CD4-positive, CD25-positive, alpha-beta regulatory T cell (primary cell): ENCODE measurements at regions not wholly inside any gene's neighbourhood (a gene's known extent, or its start where the extent isn't known, plus 50 kb on each side); places are given as distances from the start of the nearest gene placed in this dataset.

Experiments
- ATAC-seq, 2 donors: fragments of 150-1000 bp; cut with Tn5 transposase; one replicate each; pipeline ENCODE4 v1.10.0; 2021; ENCODE audit warnings: low read depth in 2 of 2, moderate number of reproducible peaks in 2 of 2, moderate library complexity in 1 of 2
- DNase-seq, 3 donors: peaks; one replicate each; pipeline versions ENCODE4 v3.0.0 to v3.0.0-alpha.2; 2012 to 2022; ENCODE audit warnings: mixed read lengths in 1 of 3
- H3K27ac ChIP-seq: one replicate; pipeline ENCODE4 v1.7.0; 2013; ENCODE audit warnings: mild to moderate bottlenecking, low read length; ENCODE audit not compliant: insufficient read depth, poor library complexity, severe bottlenecking
- H3K27me3 ChIP-seq: one replicate; pipeline ENCODE4 v1.7.0; 2013; ENCODE audit warnings: low read length; ENCODE audit not compliant: control insufficient read depth, insufficient read depth
- H3K36me3 ChIP-seq: one replicate; pipeline ENCODE4 v1.7.0; 2013; ENCODE audit warnings: mild to moderate bottlenecking, low read length, moderate library complexity; ENCODE audit not compliant: control insufficient read depth, insufficient read depth
- H3K4me1 ChIP-seq: 2 replicates; pipeline ENCODE4 v1.7.0; 2013; ENCODE audit warnings: mild to moderate bottlenecking, low read length; ENCODE audit not compliant: insufficient read depth, control insufficient read depth, poor library complexity, severe bottlenecking
- H3K4me3 ChIP-seq: one replicate; pipeline ENCODE4 v1.7.0; 2013; ENCODE audit warnings: low read depth, mild to moderate bottlenecking, low read length, moderate library complexity
- H3K9me3 ChIP-seq, 2 experiments: 1 replicate in 1 of 2; 2 replicates in 1 of 2; pipeline ENCODE4 v1.7.0; 2013; ENCODE audit warnings: low read length in 2 of 2, mild to moderate bottlenecking in 1 of 2, moderate library complexity in 1 of 2; ENCODE audit not compliant: control insufficient read depth in 2 of 2
- H3K27ac Mint-ChIP-seq, 3 donors: one replicate each; pipeline ENCODE4 v1.8.0; 2020 to 2022; ENCODE audit warnings: mild to moderate bottlenecking in 3 of 3, mixed read lengths in 3 of 3, moderate library complexity in 2 of 3
- H3K27me3 Mint-ChIP-seq: one replicate; pipeline ENCODE4 v1.8.0; 2022; ENCODE audit warnings: mild to moderate bottlenecking, mixed read lengths
- H3K36me3 Mint-ChIP-seq: one replicate; pipeline ENCODE4 v1.8.0; 2020; ENCODE audit warnings: mixed read lengths
- H3K4me1 Mint-ChIP-seq, 4 donors: one replicate each; pipeline ENCODE4 v1.8.0; 2020 to 2022; ENCODE audit warnings: mixed read lengths in 4 of 4, mild to moderate bottlenecking in 1 of 4
- H3K4me3 Mint-ChIP-seq, 4 donors: one replicate each; pipeline ENCODE4 v1.8.0; 2020 to 2022; ENCODE audit warnings: mild to moderate bottlenecking in 4 of 4, mixed read lengths in 4 of 4, moderate library complexity in 3 of 4
- H3K9me3 Mint-ChIP-seq, 7 donors: one replicate each; pipeline ENCODE4 v1.8.0; 2020 to 2022; ENCODE audit warnings: mixed read lengths in 7 of 7, mild to moderate bottlenecking in 3 of 7, moderate library complexity in 2 of 7

DNA sequence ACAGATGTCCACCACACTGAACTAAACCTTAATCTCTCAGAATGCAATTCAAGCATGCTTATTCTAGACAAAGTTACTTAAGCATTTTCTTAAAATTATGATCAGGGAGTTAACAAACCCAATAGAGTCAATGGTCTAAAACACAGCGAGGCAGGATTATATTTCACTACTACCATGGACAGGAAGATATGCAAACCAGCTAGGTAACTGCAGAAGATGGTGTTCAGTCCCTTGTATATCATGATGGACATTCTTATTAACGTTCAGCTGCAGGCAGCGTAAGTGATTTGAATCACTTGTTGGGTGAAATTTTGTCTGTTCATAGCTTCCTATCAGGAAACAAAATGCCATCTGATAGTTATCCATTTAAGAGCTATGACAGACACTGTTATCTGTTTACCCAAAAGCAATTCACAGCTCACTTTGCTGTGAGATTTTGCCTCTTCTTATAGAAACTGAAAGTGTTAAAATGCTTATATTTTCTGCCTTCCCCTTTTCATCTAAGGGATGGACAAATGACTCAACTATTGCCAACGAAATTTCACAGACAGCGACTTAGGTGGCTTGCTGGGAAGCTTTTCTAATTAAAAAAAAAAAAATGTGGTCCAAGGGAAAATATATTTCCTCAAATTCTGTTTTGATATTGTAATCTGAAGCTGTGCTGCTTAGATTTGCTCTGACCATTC, 591.9 kb downstream of the DACH1 start:
- Histone ChIP-seq H3K4me3 (no peak overlapping the region), H3K36me3 (no peaks in the 10 kb centered on the region), H3K4me1 (no peaks in the 10 kb centered on the region), H3K27ac (no peak overlapping the region), H3K9me3 (no peaks in the 10 kb centered on the region), H3K27me3 (no peaks in the 10 kb centered on the region)
- DNase-seq (no peak), ATAC-seq (no peak)
- no peak overlapping the region for H3K27ac Mint-ChIP-seq
- H3K4me1 Mint-ChIP-seq: no peaks in the 10 kb centered on the region
- H3K36me3 Mint-ChIP-seq: no peaks in the 10 kb centered on the region
- H3K4me3 Mint-ChIP-seq: no peak overlapping the region
- H3K9me3 Mint-ChIP-seq: peaks cover 0 to 5% (median under 1%) of the 10 kb centered on the region in 7 donors
- no peaks in the 10 kb centered on the region for H3K27me3 Mint-ChIP-seq

GRCh38 chr13:71261256-71261655, 605.7 kb downstream of the DACH1 start:
- H3K27ac ChIP-seq: no peak overlapping the region
- no peaks in the 10 kb centered on the region for H3K27me3 ChIP-seq
- no peak for ATAC-seq
- no peaks in the 10 kb centered on the region for H3K36me3 Mint-ChIP-seq
- DNase-seq: no peak
- H3K27ac Mint-ChIP-seq: no peak overlapping the region
- no peaks in the 10 kb centered on the region for H3K4me1 ChIP-seq
- H3K4me3 Mint-ChIP-seq: no peak overlapping the region
- no peaks in the 10 kb centered on the region for H3K36me3 ChIP-seq
- H3K9me3 Mint-ChIP-seq: peaks cover 0 to 4% (median 0%) of the 10 kb centered on the region in 7 donors
- H3K27me3 Mint-ChIP-seq: no peaks in the 10 kb centered on the region
- H3K4me1 Mint-ChIP-seq: no peaks in the 10 kb centered on the region
- no peaks in the 10 kb centered on the region for H3K9me3 ChIP-seq
- no peak overlapping the region for H3K4me3 ChIP-seq

DNA sequence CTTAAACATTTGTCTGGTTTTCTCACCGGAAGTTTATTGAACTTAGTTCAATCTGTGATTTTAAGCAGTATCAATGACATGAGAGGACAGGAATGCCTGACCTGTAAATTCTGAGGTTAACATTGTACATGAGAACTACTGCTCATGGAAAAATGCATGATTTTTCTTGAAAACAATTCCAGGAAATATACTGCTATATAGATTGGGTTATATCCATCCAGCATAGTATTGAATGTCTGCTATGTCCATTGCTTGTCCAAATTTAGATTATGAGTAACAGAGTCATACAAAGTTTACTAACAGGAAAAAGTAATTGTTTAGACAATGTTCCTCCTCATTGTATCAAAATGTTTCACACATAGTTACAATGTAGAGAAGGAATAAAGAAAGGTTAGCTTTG, 606.8 kb downstream of the DACH1 start:
- Histone ChIP-seq H3K9me3 (no peaks in the 10 kb centered on the region), H3K36me3 (no peaks in the 10 kb centered on the region), H3K27me3 (no peaks in the 10 kb centered on the region), H3K27ac (no peak overlapping the region), H3K4me1 (no peaks in the 10 kb centered on the region), H3K4me3 (no peak overlapping the region)
- H3K4me1 Mint-ChIP-seq: no peaks in the 10 kb centered on the region
- ATAC-seq: no peak
- no peak overlapping the region for H3K4me3 Mint-ChIP-seq
- H3K27ac Mint-ChIP-seq: no peak overlapping the region
- DNase-seq: no peak
- H3K27me3 Mint-ChIP-seq: no peaks in the 10 kb centered on the region
- no peaks in the 10 kb centered on the region for H3K36me3 Mint-ChIP-seq
- peaks cover 0 to 4% (median under 1%) of the 10 kb centered on the region in 7 donors for H3K9me3 Mint-ChIP-seq

DNA sequence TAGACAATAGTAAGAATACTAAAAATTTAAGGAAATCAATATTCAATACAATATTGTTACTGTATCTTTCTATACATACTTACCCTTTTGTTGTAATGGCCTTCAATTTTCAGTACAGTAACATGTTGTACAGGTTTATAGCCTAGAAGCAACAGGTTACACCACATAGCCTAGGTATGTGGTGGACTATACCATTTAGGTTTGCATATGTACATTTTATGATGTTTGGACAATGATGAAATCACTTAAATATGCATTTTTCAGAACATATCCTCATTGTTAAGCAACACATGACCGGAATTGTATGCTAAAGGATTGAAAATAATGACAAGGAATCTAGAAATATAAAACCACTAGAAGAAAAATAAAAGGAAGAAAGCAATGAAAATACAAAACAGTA, 611.4 kb downstream of the DACH1 start:
- ATAC-seq (no peak), DNase-seq (no peak)
- Mint-ChIP-seq H3K4me1 (no peaks in the 10 kb centered on the region), H3K9me3 (peaks cover 0 to 6% (median 1%) of the 10 kb centered on the region in 7 donors), H3K27me3 (no peaks in the 10 kb centered on the region), H3K27ac (no peak overlapping the region), H3K36me3 (no peaks in the 10 kb centered on the region), H3K4me3 (no peak overlapping the region)
- no peaks in the 10 kb centered on the region for H3K27me3 ChIP-seq
- no peak overlapping the region for H3K4me3 ChIP-seq
- no peak overlapping the region for H3K27ac ChIP-seq
- no peaks in the 10 kb centered on the region for H3K4me1 ChIP-seq
- no peaks in the 10 kb centered on the region for H3K9me3 ChIP-seq
- H3K36me3 ChIP-seq: no peaks in the 10 kb centered on the region

DNA sequence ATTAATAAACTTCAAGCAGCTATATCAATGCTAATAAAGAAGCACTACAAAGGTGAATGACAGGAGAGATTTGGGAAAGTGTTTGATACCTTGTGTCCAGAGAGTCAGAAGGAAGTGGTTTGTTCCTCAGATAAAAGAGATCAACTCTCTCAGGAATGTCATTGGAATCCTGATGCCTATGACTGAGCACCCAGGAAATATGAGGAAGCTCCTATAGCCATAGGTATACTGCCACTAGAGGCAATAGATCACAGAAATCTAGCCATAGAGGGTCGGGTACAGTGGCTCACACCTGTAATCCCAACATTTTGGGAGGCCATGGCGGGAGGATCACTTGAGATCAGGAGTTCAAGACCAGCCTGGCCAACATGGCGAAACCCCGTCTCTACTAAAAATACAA, 612.6 kb downstream of the DACH1 start:
- H3K4me3 Mint-ChIP-seq: no peak overlapping the region
- Histone ChIP-seq H3K36me3 (no peaks in the 10 kb centered on the region), H3K9me3 (no peaks in the 10 kb centered on the region), H3K27ac (no peak overlapping the region), H3K27me3 (no peaks in the 10 kb centered on the region), H3K4me1 (no peaks in the 10 kb centered on the region), H3K4me3 (no peak overlapping the region)
- no peak for DNase-seq
- H3K9me3 Mint-ChIP-seq: peaks cover 0 to 9% (median 2%) of the 10 kb centered on the region in 7 donors
- ATAC-seq: no peak
- no peak overlapping the region for H3K27ac Mint-ChIP-seq
- no peaks in the 10 kb centered on the region for H3K4me1 Mint-ChIP-seq
- no peaks in the 10 kb centered on the region for H3K36me3 Mint-ChIP-seq
- no peaks in the 10 kb centered on the region for H3K27me3 Mint-ChIP-seq

- H3K4me3 ChIP-seq: no peak overlapping the region
- no peak overlapping the region for H3K27ac Mint-ChIP-seq
These were observed 614.8 kb downstream of the DACH1 start for GRCh38 chr13:71252184-71252704.

DNA sequence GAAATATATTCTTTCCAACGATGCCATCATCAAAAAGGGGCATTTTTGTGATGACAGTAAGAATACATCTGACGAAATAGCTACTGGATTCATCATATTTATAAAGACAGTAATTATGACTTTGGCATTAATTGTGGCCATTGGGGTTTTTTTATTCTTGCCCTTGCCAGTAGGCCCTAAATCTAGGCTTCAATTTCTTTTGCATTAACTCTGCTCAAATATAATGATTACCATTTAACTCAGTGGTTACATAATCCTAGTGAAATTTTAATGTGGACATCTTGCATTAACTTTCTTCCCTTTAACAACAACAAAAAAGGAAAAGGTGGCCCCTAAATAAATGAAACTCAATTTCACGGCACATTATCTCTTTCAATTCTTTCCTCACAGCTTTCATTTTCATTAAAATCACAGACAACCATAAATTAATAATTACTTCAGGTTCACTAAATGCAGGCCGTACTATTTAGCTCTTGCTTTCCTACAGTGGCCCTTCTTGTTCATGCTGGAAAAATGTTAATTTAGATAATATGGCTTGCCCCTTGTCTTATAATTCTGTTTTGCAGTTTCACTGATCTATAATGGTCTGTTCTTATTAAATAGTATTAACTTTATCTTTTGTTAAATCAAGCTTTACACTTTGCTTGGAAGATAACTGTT, 615.6 kb downstream of the DACH1 start:
- ATAC-seq (no peak), DNase-seq (no peak)
- H3K4me1 Mint-ChIP-seq: no peaks in the 10 kb centered on the region
- no peaks in the 10 kb centered on the region for H3K27me3 Mint-ChIP-seq
- H3K4me3 Mint-ChIP-seq: no peak overlapping the region
- Histone ChIP-seq H3K9me3 (no peaks in the 10 kb centered on the region), H3K4me3 (no peak overlapping the region), H3K4me1 (no peaks in the 10 kb centered on the region), H3K27me3 (no peaks in the 10 kb centered on the region), H3K36me3 (no peaks in the 10 kb centered on the region), H3K27ac (no peak overlapping the region)
- no peaks in the 10 kb centered on the region for H3K36me3 Mint-ChIP-seq
- no peak overlapping the region for H3K27ac Mint-ChIP-seq
- H3K9me3 Mint-ChIP-seq: peaks cover 0 to 12% (median 2%) of the 10 kb centered on the region in 7 donors

More at GRCh38 chr13:71252184-71252704, 614.8 kb downstream of the DACH1 start:
- Histone ChIP-seq H3K4me1 (no peaks in the 10 kb centered on the region), H3K27me3 (no peaks in the 10 kb centered on the region), H3K27ac (no peak overlapping the region), H3K36me3 (no peaks in the 10 kb centered on the region), H3K9me3 (no peaks in the 10 kb centered on the region)
- Mint-ChIP-seq H3K36me3 (no peaks in the 10 kb centered on the region), H3K9me3 (peaks cover 0 to 12% (median 2%) of the 10 kb centered on the region in 7 donors), H3K4me3 (no peak overlapping the region), H3K4me1 (no peaks in the 10 kb centered on the region), H3K27me3 (no peaks in the 10 kb centered on the region)
- DNase-seq (no peak), ATAC-seq (no peak)

DNA sequence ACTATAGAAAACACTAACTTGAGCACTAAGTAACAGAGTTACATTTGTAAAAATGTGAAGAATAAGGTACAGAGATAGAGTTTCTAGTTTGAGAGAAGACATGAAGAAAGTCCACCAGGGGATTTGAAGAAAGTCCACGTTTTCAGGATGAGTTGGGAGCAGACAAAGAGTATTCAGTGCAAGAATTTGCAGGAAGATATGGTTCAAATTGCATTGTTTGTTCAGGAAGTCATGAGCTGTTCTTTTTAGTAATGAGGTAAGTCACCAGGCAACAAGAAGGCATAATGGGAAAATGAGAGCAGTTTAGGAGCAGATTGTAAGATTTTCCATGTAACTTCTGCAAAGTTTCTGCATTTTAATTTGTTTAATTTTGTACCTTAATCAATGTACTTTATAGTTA, 618.0 kb downstream of the DACH1 start:
- H3K4me3 ChIP-seq: no peak overlapping the region
- H3K4me1 Mint-ChIP-seq: no peaks in the 10 kb centered on the region
- no peaks in the 10 kb centered on the region for H3K27me3 ChIP-seq
- no peaks in the 10 kb centered on the region for H3K9me3 ChIP-seq
- no peak overlapping the region for H3K27ac ChIP-seq
- DNase-seq (no peak), ATAC-seq (no peak)
- no peak overlapping the region for H3K27ac Mint-ChIP-seq
- no peaks in the 10 kb centered on the region for H3K4me1 ChIP-seq
- H3K36me3 Mint-ChIP-seq: no peaks in the 10 kb centered on the region
- no peak overlapping the region for H3K4me3 Mint-ChIP-seq
- H3K9me3 Mint-ChIP-seq: peaks cover 0 to 11% (median 0%) of the 10 kb centered on the region in 7 donors
- no peaks in the 10 kb centered on the region for H3K27me3 Mint-ChIP-seq
- H3K36me3 ChIP-seq: no peaks in the 10 kb centered on the region
